Esophagus squamous epithelium (tissue), 5 donors: ENCODE measurements at regions not wholly inside any gene's neighbourhood (a gene's known extent, or its start where the extent isn't known, plus 50 kb on each side); places are given as distances from the start of the nearest gene placed in this dataset.

Source experiments
- DNase-seq: peaks from one replicate; lab custom pipeline; 2025; lab: John Stamatoyannopoulos, UW
- H3K27ac ChIP-seq, 4 donors: fragments of 200-600 bp; sonication (generic); one replicate each; pipeline ENCODE4 v1.5.1; 2016 to 2019; ENCODE audit warnings: mild to moderate bottlenecking in 1 of 4
- H3K27me3 ChIP-seq, 4 donors: fragments of 200-600 bp; sonication (generic); 1 replicate in 3 of 4; 2 replicates in 1 of 4; pipeline versions ENCODE4 v1.5.1 to v1.6.0; 2017 to 2021; ENCODE audit warnings: antibody characterized with exemption in 1 of 4
- H3K36me3 ChIP-seq, 3 donors: fragments of 200-600 bp; sonication (generic); one replicate each; pipeline ENCODE4 v1.5.1; 2016 to 2019
- H3K4me1 ChIP-seq, 3 donors: fragments of 200-600 bp; sonication (generic); one replicate each; pipeline ENCODE4 v1.5.1; 2017 to 2019
- H3K4me3 ChIP-seq, 4 donors: fragments of 200-600 bp; sonication (generic); 1 replicate in 3 of 4; 2 replicates in 1 of 4; pipeline ENCODE4 v1.5.1; 2016 to 2019; ENCODE audit warnings: mild to moderate bottlenecking in 2 of 4, moderate library complexity in 1 of 4
- H3K9me3 ChIP-seq, 3 donors: fragments of 200-600 bp; sonication (generic); one replicate each; pipeline ENCODE4 v1.5.1; 2016 to 2019
- CTCF ChIP-seq, 6 experiments: fragments of 450-650 bp in 4 of 6; fragments of 200-600 bp in 2 of 6; sonication (generic) in 2 of 6; IDR thresholded peaks; one replicate each; pipeline ENCODE4 v1.5.1; 2016 to 2019; ENCODE audit warnings: antibody characterized with exemption in 6 of 6, mild to moderate bottlenecking in 4 of 6, moderate library complexity in 4 of 6
- POLR2A ChIP-seq, 4 donors: fragments of 450-650 bp; IDR thresholded peaks; one replicate each; pipeline ENCODE4 v1.6.1; 2017; ENCODE audit warnings: antibody characterized with exemption in 4 of 4, mild to moderate bottlenecking in 4 of 4, moderate library complexity in 3 of 4
- WGBS, 2 donors: methylation state at CpG; one replicate each; pipeline ENCODE4 v1.1.5; 2018; 5-methylcytosine and 5-hydroxymethylcytosine counted together
- intact Hi-C: fragments of 100-400 bp; cut with DNase I; formaldehyde crosslinking; loops from one replicate; pipeline ENCODE4 v1.15.0; 2022
- donor health status: DM: yes; HTN: yes; CAD: no.

- intact Hi-C loops, result no loop called here
- no peak for DNase-seq
- peaks cover 0 to 9% (median 1%) of the 10 kb centered on the region in 3 donors for H3K4me1 ChIP-seq
- 75 to 81% methylated on average over 5 of the region's 5 CpGs for WGBS, 2 donors
- H3K9me3 ChIP-seq, result peaks cover 0 to 5% (median 4%) of the 10 kb centered on the region in 3 donors
- no peaks in the 10 kb centered on the region for H3K36me3 ChIP-seq
- no peak overlapping the region for H3K27ac ChIP-seq
- TF ChIP-seq CTCF (IDR thresholded peaks at IDR 0.05) (no peak), POLR2A (IDR thresholded peaks at IDR 0.05) (no peak)
- H3K27me3 ChIP-seq, result no peaks in the 10 kb centered on the region
- no peak overlapping the region for H3K4me3 ChIP-seq
Measured at GRCh38 chr10:124255556-124255955, 162.2 kb upstream of the CHST15 start.

GRCh38 chr10:124254490-124254889 lies 161.1 kb upstream of the CHST15 start:
- WGBS, 2 donors, result 79 to 92% methylated on average over 7 to 8 of the region's 8 CpGs
- Histone ChIP-seq H3K9me3 (peaks cover 0 to 4% (median 4%) of the 10 kb centered on the region in 3 donors), H3K27me3 (no peaks in the 10 kb centered on the region), H3K27ac (no peak overlapping the region), H3K4me3 (no peak overlapping the region), H3K36me3 (no peaks in the 10 kb centered on the region), H3K4me1 (peaks cover 0 to 20% (median 12%) of the 10 kb centered on the region in 3 donors)
- intact Hi-C loops, result no loop called here
- DNase-seq, result no peak
- TF ChIP-seq CTCF (IDR thresholded peaks at IDR 0.05), result no peak
- no peak for TF ChIP-seq POLR2A (IDR thresholded peaks at IDR 0.05)

- TF ChIP-seq CTCF (IDR thresholded peaks at IDR 0.05) (no peak), POLR2A (IDR thresholded peaks at IDR 0.05) (no peak)
- H3K9me3 ChIP-seq, result no peaks in the 10 kb centered on the region
- intact Hi-C loops, result no loop called here
Measured at GRCh38 chr10:124253006-124253405, 159.6 kb upstream of the CHST15 start.

DNA sequence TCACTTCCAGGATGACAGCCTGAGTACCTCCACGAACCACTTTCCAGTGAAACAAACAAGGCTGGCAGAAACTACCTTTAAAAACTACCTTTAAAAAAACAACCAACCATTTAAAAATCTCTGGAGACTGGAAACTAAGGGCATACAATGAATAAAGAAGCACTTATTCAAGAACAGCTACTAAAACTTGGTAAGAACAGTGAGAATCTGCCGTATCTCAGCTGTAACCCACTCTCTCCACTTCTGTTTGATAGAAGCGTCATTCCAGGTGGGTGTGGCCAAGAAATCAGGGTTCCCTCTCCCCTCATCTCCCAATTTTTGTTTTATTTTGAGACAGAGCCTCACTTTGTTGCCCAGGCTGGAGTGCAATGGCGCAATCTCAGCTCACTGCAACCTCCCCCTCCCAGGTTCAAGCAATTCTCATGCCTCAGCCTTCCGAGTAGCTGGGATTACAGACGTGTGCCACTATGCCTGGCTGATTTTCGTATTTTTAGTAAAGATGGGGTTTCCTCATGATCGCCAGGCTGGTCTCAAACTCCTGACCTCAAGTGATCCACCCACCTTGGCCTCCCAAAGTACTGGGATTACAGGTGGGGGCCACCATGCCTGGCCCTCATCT lies 158.8 kb upstream of the CHST15 start:
- Histone ChIP-seq H3K4me3 (no peak overlapping the region), H3K27ac (no peak overlapping the region), H3K27me3 (no peaks in the 10 kb centered on the region), H3K36me3 (no peaks in the 10 kb centered on the region), H3K4me1 (peaks cover 0 to 24% (median 13%) of the 10 kb centered on the region in 3 donors), H3K9me3 (no peaks in the 10 kb centered on the region)
- TF ChIP-seq POLR2A (IDR thresholded peaks at IDR 0.05) (no peak), CTCF (IDR thresholded peaks at IDR 0.05) (no peak)
- no peak for DNase-seq
- 80 to 83% methylated on average over 8 of the region's 8 CpGs for WGBS, 2 donors
- intact Hi-C loops, result no loop called here

More at GRCh38 chr10:124253006-124253405, 159.6 kb upstream of the CHST15 start:
- Histone ChIP-seq H3K4me1 (peaks cover 0 to 24% (median 13%) of the 10 kb centered on the region in 3 donors), H3K27ac (no peak overlapping the region), H3K4me3 (no peak overlapping the region), H3K36me3 (no peaks in the 10 kb centered on the region), H3K27me3 (no peaks in the 10 kb centered on the region)
- whole genome bisulfite sequencing, 2 donors, result 67 to 75% methylated on average over 1 of the region's 1 CpG
- DNase-seq, result no peak

DNA sequence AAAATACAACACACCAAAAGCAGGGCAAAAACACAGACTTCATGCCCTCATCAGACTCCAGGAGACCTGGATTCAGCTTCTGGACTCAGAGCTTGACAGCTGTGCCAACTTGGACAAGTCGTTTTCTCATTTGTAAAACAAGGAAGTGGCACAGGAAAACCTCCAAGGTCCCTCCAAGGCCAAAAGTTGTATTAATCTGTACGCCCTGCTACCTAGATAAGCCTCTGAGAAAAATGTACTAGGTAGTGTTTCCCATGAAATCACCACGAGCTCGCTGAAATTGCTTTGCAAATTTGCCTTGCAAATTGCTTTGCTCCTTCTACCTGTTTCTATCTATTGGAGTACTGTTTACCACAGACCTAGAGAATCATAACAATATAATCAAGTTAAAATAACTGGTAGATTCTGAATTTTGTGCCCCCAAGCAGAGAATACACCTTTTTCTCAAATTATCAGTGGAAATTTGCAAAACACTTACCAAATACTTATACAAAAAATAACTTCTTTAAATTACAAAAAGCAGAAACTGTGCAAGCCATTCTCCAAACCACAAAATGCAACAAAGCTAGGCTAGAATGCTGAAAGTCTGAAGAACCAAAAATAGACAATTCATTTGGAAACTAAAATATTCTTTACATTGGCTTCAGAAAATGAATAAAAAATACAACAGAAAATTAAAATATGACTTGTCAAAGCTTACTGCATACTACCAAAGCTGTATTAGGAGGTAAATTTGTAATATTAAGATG lies 158.1 kb upstream of the CHST15 start:
- no peaks in the 10 kb centered on the region for H3K9me3 ChIP-seq
- DNase-seq, result no peak
- TF ChIP-seq CTCF (IDR thresholded peaks at IDR 0.05) (no peak), POLR2A (IDR thresholded peaks at IDR 0.05) (no peak)
- peaks cover 0 to 24% (median 13%) of the 10 kb centered on the region in 3 donors for H3K4me1 ChIP-seq
- no peak overlapping the region for H3K4me3 ChIP-seq
- H3K27me3 ChIP-seq, result no peaks in the 10 kb centered on the region
- WGBS, 2 donors, result 38 to 45% methylated on average over 4 of the region's 4 CpGs
- no peaks in the 10 kb centered on the region for H3K36me3 ChIP-seq
- intact Hi-C loops, result no loop called here
- no peak overlapping the region for H3K27ac ChIP-seq
